Activated naive CD4-positive, alpha-beta T cell treated with anti-CD3 and anti-CD28 coated beads, Interleukin-2, amount 50 U/mL, for 72 hours (primary cell): ENCODE measurements at regions not wholly inside any gene's neighbourhood (a gene's known extent, or its start where the extent isn't known, plus 50 kb on each side); places are given as distances from the start of the nearest gene placed in this dataset.

Experiments
- ATAC-seq, 2 donors: fragments of 150-1000 bp; cut with Tn5 transposase; 2 replicates each; pipeline ENCODE4 v1.10.0; 2021; ENCODE audit warnings: mild to moderate bottlenecking in 2 of 2, moderate library complexity in 2 of 2
- DNase-seq, 2 donors: peaks; one replicate each; pipeline ENCODE4 v3.0.0; 2021 to 2022; ENCODE audit warnings: low spot score in 2 of 2
- H3K27ac Mint-ChIP-seq, 2 donors: one replicate each; pipeline ENCODE4 v1.8.0; 2022; ENCODE audit warnings: mild to moderate bottlenecking in 2 of 2, mixed read lengths in 2 of 2
- H3K36me3 Mint-ChIP-seq, 2 donors: one replicate each; pipeline ENCODE4 v1.8.0; 2022; ENCODE audit warnings: mixed read lengths in 2 of 2
- H3K9me3 Mint-ChIP-seq, 2 donors: one replicate each; pipeline ENCODE4 v1.8.0; 2022; ENCODE audit warnings: mixed read lengths in 2 of 2

GRCh38 chr13:86397635-86398034, 598.4 kb upstream of the SLITRK6 start:
- Mint-ChIP-seq H3K9me3 (peaks cover 4 to 5% of the 10 kb centered on the region in 2 donors), H3K27ac (no peak overlapping the region), H3K36me3 (no peaks in the 10 kb centered on the region)
- DNase-seq (no peak), ATAC-seq (no peak)

GRCh38 chr13:86399572-86399971, 600.4 kb upstream of the SLITRK6 start:
- Mint-ChIP-seq H3K9me3 (peaks cover 4 to 5% of the 10 kb centered on the region in 2 donors), H3K27ac (no peak overlapping the region), H3K36me3 (no peaks in the 10 kb centered on the region)
- no peak for ATAC-seq
- DNase-seq, result no peak

GRCh38 chr13:86402500-86402899, 603.3 kb upstream of the SLITRK6 start:
- ATAC-seq, result no peak
- peaks cover 4 to 5% of the 10 kb centered on the region in 2 donors for H3K9me3 Mint-ChIP-seq

GRCh38 chr13:86403181-86403580, 604.0 kb upstream of the SLITRK6 start:
- H3K9me3 Mint-ChIP-seq, result peaks cover 5 to 8% of the 10 kb centered on the region in 2 donors
- no peaks in the 10 kb centered on the region for H3K36me3 Mint-ChIP-seq
- DNase-seq (no peak), ATAC-seq (no peak)
- no peak overlapping the region for H3K27ac Mint-ChIP-seq

More at GRCh38 chr13:86402500-86402899, 603.3 kb upstream of the SLITRK6 start:
- H3K36me3 Mint-ChIP-seq, result no peaks in the 10 kb centered on the region
- no peak overlapping the region for H3K27ac Mint-ChIP-seq
- DNase-seq, result no peak

GRCh38 chr13:86409466-86410241, 610.4 kb upstream of the SLITRK6 start:
- Mint-ChIP-seq H3K36me3 (no peaks in the 10 kb centered on the region), H3K9me3 (peaks cover 8 to 14% of the 10 kb centered on the region in 2 donors), H3K27ac (no peak overlapping the region)
- DNase-seq, result no peak
- ATAC-seq, result no peak

GRCh38 chr13:86425170-86425815, 626.1 kb upstream of the SLITRK6 start:
- DNase-seq (no peak), ATAC-seq (no peak)
- H3K9me3 Mint-ChIP-seq, result peaks cover 16 to 21% of the 10 kb centered on the region in 2 donors
- peaks cover 6 to 7% of the 10 kb centered on the region in 2 donors for H3K36me3 Mint-ChIP-seq
- no peak overlapping the region for H3K27ac Mint-ChIP-seq

GRCh38 chr13:86426437-86426836, 627.2 kb upstream of the SLITRK6 start:
- H3K36me3 Mint-ChIP-seq, result no peaks in the 10 kb centered on the region
- no peak overlapping the region for H3K27ac Mint-ChIP-seq
- ATAC-seq (no peak), DNase-seq (no peak)
- peaks cover 7 to 14% of the 10 kb centered on the region in 2 donors for H3K9me3 Mint-ChIP-seq

- DNase-seq (no peak), ATAC-seq (no peak)
- Mint-ChIP-seq H3K36me3 (peaks cover 5 to 6% of the 10 kb centered on the region in 2 donors), H3K9me3 (peaks cover 17 to 23% of the 10 kb centered on the region in 2 donors), H3K27ac (no peak overlapping the region)
These were observed 630.5 kb upstream of the SLITRK6 start for GRCh38 chr13:86429756-86430155.

GRCh38 chr13:86438034-86438433, 638.8 kb upstream of the SLITRK6 start:
- no peak for ATAC-seq
- peaks cover 17 to 21% of the 10 kb centered on the region in 2 donors for H3K9me3 Mint-ChIP-seq
- H3K36me3 Mint-ChIP-seq, result peaks cover 6 to 12% of the 10 kb centered on the region in 2 donors
- no peak overlapping the region for H3K27ac Mint-ChIP-seq
- no peak for DNase-seq

- DNase-seq (no peak), ATAC-seq (no peak)
- Mint-ChIP-seq H3K9me3 (peaks cover 7 to 22% of the 10 kb centered on the region in 2 donors), H3K27ac (no peak overlapping the region), H3K36me3 (peaks cover 0 to 5% of the 10 kb centered on the region in 2 donors)
These were observed 646.0 kb upstream of the SLITRK6 start for GRCh38 chr13:86445206-86445605.

- Mint-ChIP-seq H3K27ac (no peak overlapping the region), H3K9me3 (peaks cover 7 to 22% of the 10 kb centered on the region in 2 donors), H3K36me3 (peaks cover 0 to 5% of the 10 kb centered on the region in 2 donors)
- no peak for DNase-seq
- ATAC-seq, result no peak
These were observed 646.5 kb upstream of the SLITRK6 start for GRCh38 chr13:86445672-86446071.

GRCh38 chr13:86446311-86446710, 647.1 kb upstream of the SLITRK6 start:
- DNase-seq, result no peak
- H3K27ac Mint-ChIP-seq, result no peak overlapping the region
- H3K36me3 Mint-ChIP-seq, result peaks cover 0 to 5% of the 10 kb centered on the region in 2 donors
- peaks cover 7 to 18% of the 10 kb centered on the region in 2 donors for H3K9me3 Mint-ChIP-seq
- no peak for ATAC-seq

- H3K9me3 Mint-ChIP-seq, result peaks cover 7 to 21% of the 10 kb centered on the region in 2 donors
- no peak for ATAC-seq
- H3K27ac Mint-ChIP-seq, result no peak overlapping the region
- no peak for DNase-seq
- H3K36me3 Mint-ChIP-seq, result peaks cover 0 to 5% of the 10 kb centered on the region in 2 donors
These were observed 648.3 kb upstream of the SLITRK6 start for GRCh38 chr13:86447479-86447878.

GRCh38 chr13:86462011-86462410, 662.8 kb upstream of the SLITRK6 start:
- DNase-seq (no peak), ATAC-seq (no peak)
- no peaks in the 10 kb centered on the region for H3K36me3 Mint-ChIP-seq
- no peak overlapping the region for H3K27ac Mint-ChIP-seq
- H3K9me3 Mint-ChIP-seq, result peaks cover 3 to 4% of the 10 kb centered on the region in 2 donors

- no peaks in the 10 kb centered on the region for H3K36me3 Mint-ChIP-seq
- peaks cover 4 to 13% of the 10 kb centered on the region in 2 donors for H3K9me3 Mint-ChIP-seq
- no peak for ATAC-seq
- no peak for DNase-seq
- no peak overlapping the region for H3K27ac Mint-ChIP-seq
These were observed 665.0 kb upstream of the SLITRK6 start for GRCh38 chr13:86464193-86464592.

GRCh38 chr13:86474971-86475370, 675.8 kb upstream of the SLITRK6 start:
- DNase-seq, result no peak
- H3K36me3 Mint-ChIP-seq, result peaks cover 0 to 4% of the 10 kb centered on the region in 2 donors

GRCh38 chr13:86476656-86477055, 677.4 kb upstream of the SLITRK6 start:
- DNase-seq, result no peak
- peaks cover 0 to 2% of the 10 kb centered on the region in 2 donors for H3K36me3 Mint-ChIP-seq
- no peak for ATAC-seq
- no peak overlapping the region for H3K27ac Mint-ChIP-seq
- H3K9me3 Mint-ChIP-seq, result peaks cover 4 to 12% of the 10 kb centered on the region in 2 donors

More at GRCh38 chr13:86474971-86475370, 675.8 kb upstream of the SLITRK6 start:
- ATAC-seq, result no peak
- H3K27ac Mint-ChIP-seq, result no peak overlapping the region
- H3K9me3 Mint-ChIP-seq, result peaks cover 4 to 12% of the 10 kb centered on the region in 2 donors
